MM.1S (cell line): ENCODE measurements at regions not wholly inside any gene's neighbourhood (a gene's known extent, or its start where the extent isn't known, plus 50 kb on each side); places are given as distances from the start of the nearest gene placed in this dataset.

Experiments used
- DNase-seq: peaks from one replicate; pipeline ENCODE4 v3.0.0-alpha.2; 2015
- H2AFZ ChIP-seq: fragments of 300-600 bp; sonication (generic); 2 replicates; pipeline ENCODE4 v1.6.0; 2016; ENCODE audit warnings: antibody characterized with exemption, low read length
- H3F3A ChIP-seq: fragments of 300-600 bp; sonication (generic); 2 replicates; pipeline ENCODE4 v1.6.1; 2016; ENCODE audit warnings: mild to moderate bottlenecking, antibody characterized with exemption, low read length, moderate library complexity, mixed read lengths; ENCODE audit not compliant: insufficient read depth
- H3K27ac ChIP-seq: fragments of 300-600 bp; sonication (generic); 2 replicates; pipeline ENCODE4 v1.5.1; 2016; ENCODE audit warnings: mild to moderate bottlenecking, low read length
- H3K27me3 ChIP-seq: fragments of 300-600 bp; sonication (generic); replicated peaks from 2 replicates; pipeline ENCODE4 v1.6.0; 2016; ENCODE audit warnings: low read length; ENCODE audit not compliant: insufficient read depth
- H3K36me3 ChIP-seq: fragments of 300-600 bp; sonication (generic); replicated peaks from 2 replicates; pipeline ENCODE4 v1.6.1; 2016; ENCODE audit warnings: mild to moderate bottlenecking, low read length, mixed read lengths; ENCODE audit not compliant: insufficient read depth
- H3K4me1 ChIP-seq: fragments of 300-600 bp; sonication (generic); 2 replicates; pipeline ENCODE4 v1.6.1; 2016; ENCODE audit warnings: low read length, mixed read lengths
- H3K4me2 ChIP-seq: fragments of 300-600 bp; sonication (generic); 2 replicates; pipeline ENCODE4 v1.6.0; 2016; ENCODE audit warnings: low read depth, low read length
- H3K4me3 ChIP-seq: fragments of 300-600 bp; sonication (generic); 2 replicates; pipeline ENCODE4 v1.5.1; 2016; ENCODE audit warnings: low read length, mixed read lengths
- H3K79me2 ChIP-seq: fragments of 300-600 bp; sonication (generic); 2 replicates; pipeline ENCODE4 v1.6.1; 2016; ENCODE audit warnings: mixed run types, low read length, mixed read lengths
- H3K9ac ChIP-seq: fragments of 300-600 bp; sonication (generic); 2 replicates; pipeline ENCODE4 v1.6.1; 2016; ENCODE audit warnings: low read length, mixed read lengths
- H3K9me2 ChIP-seq: fragments of 300-600 bp; sonication (generic); replicated peaks from 2 replicates; pipeline ENCODE4 v1.6.1; 2016; ENCODE audit warnings: mild to moderate bottlenecking, low read length, mixed read lengths; ENCODE audit not compliant: insufficient read depth
- H3K9me3 ChIP-seq: fragments of 300-600 bp; sonication (generic); replicated peaks from 2 replicates; pipeline ENCODE4 v1.6.1; 2016; ENCODE audit warnings: mild to moderate bottlenecking, low read length, mixed read lengths; ENCODE audit not compliant: insufficient read depth
- H4K20me1 ChIP-seq: fragments of 300-600 bp; sonication (generic); 2 replicates; pipeline ENCODE4 v1.6.1; 2016; ENCODE audit warnings: mild to moderate bottlenecking, low read length, moderate library complexity, mixed read lengths; ENCODE audit not compliant: insufficient read depth
- CTCF ChIP-seq: fragments of 300-600 bp; sonication (generic); IDR thresholded peaks from 2 replicates; pipeline ENCODE4 v1.5.1; 2016; ENCODE audit warnings: antibody characterized with exemption, low read length, mixed read lengths
- EZH2 ChIP-seq: fragments of 300-600 bp; sonication (generic); optimal IDR thresholded peaks from 2 replicates; pipeline ENCODE3; 2017; ENCODE audit warnings: low read depth, mild to moderate bottlenecking, antibody characterized with exemption, low read length, mixed read lengths
- EZH2phosphoT487 ChIP-seq: fragments of 300-600 bp; sonication (generic); IDR thresholded peaks from 2 replicates; pipeline ENCODE4 v1.6.1; 2018; ENCODE audit warnings: antibody characterized with exemption, low read length

- Histone ChIP-seq H3K9me2 (no peaks in the 10 kb centered on the region), H3K9ac (no peak overlapping the region), H3K4me3 (no peak overlapping the region), H3K27me3 (no peaks in the 10 kb centered on the region), H3K4me1 (peaks cover 5% of the 10 kb centered on the region), H3K4me2 (no peak overlapping the region), H3F3A (no peaks in the 10 kb centered on the region), H3K9me3 (no peaks in the 10 kb centered on the region), H3K79me2 (no peaks in the 10 kb centered on the region), H4K20me1 (no peaks in the 10 kb centered on the region), H3K36me3 (no peaks in the 10 kb centered on the region), H2AFZ (no peak overlapping the region), H3K27ac (no peak overlapping the region)
- no peak for TF ChIP-seq EZH2
- TF ChIP-seq EZH2phosphoT487 = no peak
- TF ChIP-seq CTCF = no peak
- DNase-seq = no peak
Observed at GRCh38 chr12:42976122-42976521, 386.6 kb upstream of the PRICKLE1 start.

DNA sequence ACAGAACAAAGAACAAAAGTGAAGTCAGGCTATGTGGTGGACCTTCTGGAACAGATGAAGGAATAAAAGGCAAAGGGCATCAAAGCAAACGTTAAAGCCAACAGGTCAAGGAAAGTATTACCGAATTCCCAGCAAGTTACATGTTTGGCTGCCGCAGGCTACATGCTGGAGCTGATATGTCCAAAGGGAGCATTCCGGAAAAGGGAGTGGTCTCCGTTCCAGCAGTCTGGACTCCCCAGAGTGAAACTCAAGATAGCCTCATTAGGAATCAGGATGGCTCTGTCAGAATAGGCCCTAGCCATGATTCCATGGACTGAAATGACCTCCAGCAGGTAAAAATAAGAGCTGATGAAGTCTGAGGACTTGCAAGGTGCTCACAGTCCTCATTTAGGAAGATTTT lies 379.8 kb upstream of the PRICKLE1 start:
- TF ChIP-seq CTCF = no peak
- no peak for TF ChIP-seq EZH2
- TF ChIP-seq EZH2phosphoT487 = no peak
- H3K79me2 ChIP-seq = no peaks in the 10 kb centered on the region
- no peak for DNase-seq
- no peaks in the 10 kb centered on the region for H3K9me3 ChIP-seq
- no peaks in the 10 kb centered on the region for H3K27me3 ChIP-seq
- no peak overlapping the region for H3K4me3 ChIP-seq
- H3K4me2 ChIP-seq = no peak overlapping the region
- H4K20me1 ChIP-seq = no peaks in the 10 kb centered on the region
- no peaks in the 10 kb centered on the region for H3K36me3 ChIP-seq
- no peaks in the 10 kb centered on the region for H3K9me2 ChIP-seq
- no peaks in the 10 kb centered on the region for H3K4me1 ChIP-seq
- H2AFZ ChIP-seq = no peak overlapping the region
- H3K9ac ChIP-seq = no peak overlapping the region
- no peak overlapping the region for H3K27ac ChIP-seq
- no peaks in the 10 kb centered on the region for H3F3A ChIP-seq

GRCh38 chr12:42968426-42968825 lies 378.9 kb upstream of the PRICKLE1 start:
- no peak overlapping the region for H2AFZ ChIP-seq
- H3K4me2 ChIP-seq = no peak overlapping the region
- no peaks in the 10 kb centered on the region for H3K27me3 ChIP-seq
- no peaks in the 10 kb centered on the region for H3F3A ChIP-seq
- no peaks in the 10 kb centered on the region for H3K79me2 ChIP-seq
- no peaks in the 10 kb centered on the region for H3K9me3 ChIP-seq
- no peak for TF ChIP-seq EZH2phosphoT487
- no peak for TF ChIP-seq EZH2
- TF ChIP-seq CTCF = no peak
- no peak for DNase-seq
- H3K4me1 ChIP-seq = no peaks in the 10 kb centered on the region
- no peaks in the 10 kb centered on the region for H3K9me2 ChIP-seq
- H3K27ac ChIP-seq = no peak overlapping the region
- H3K9ac ChIP-seq = no peak overlapping the region
- H4K20me1 ChIP-seq = no peaks in the 10 kb centered on the region
- H3K36me3 ChIP-seq = no peaks in the 10 kb centered on the region
- H3K4me3 ChIP-seq = no peak overlapping the region
